ENCODE measurements at regions not wholly inside any gene's neighbourhood (a gene's known extent, or its start where the extent isn't known, plus 50 kb on each side); places are given as distances from the start of the nearest gene placed in this dataset.

DNA sequence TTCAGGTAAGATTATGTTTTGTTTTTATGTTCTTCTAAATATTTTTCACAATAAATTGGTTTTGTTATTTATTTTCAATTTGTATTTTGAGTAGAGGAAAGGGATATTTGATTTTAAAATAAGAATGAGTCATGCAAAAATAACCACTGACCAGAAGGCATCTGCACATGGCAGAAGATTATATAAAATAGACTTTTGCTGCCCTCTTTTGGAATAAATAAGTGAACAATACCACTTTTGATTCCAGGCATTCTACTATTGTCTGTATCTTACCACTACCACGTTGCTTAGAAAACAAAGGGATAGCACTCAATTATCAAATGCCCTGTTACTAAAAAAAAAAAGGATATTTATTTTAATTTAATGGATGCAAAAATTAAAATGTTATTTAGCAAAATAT lies 227.3 kb upstream of the ITGA1 start:
- Mint-ChIP-seq H3K27me3 (peaks cover 11% of the 10 kb centered on the region), H3K4me1 (no peaks in the 10 kb centered on the region), H3K4me3 (no peak overlapping the region), H3K27ac (no peak overlapping the region), H3K36me3 (no peaks in the 10 kb centered on the region), H3K9me3 (no peaks in the 10 kb centered on the region)
- POLR2A ChIA-PET: no interaction called here
- no peak for ATAC-seq (ENCODE audit: low read depth)
- no peak for DNase-seq

- Mint-ChIP-seq H3K4me1 (no peaks in the 10 kb centered on the region), H3K27me3 (peaks cover 11% of the 10 kb centered on the region), H3K27ac (no peak overlapping the region), H3K9me3 (no peaks in the 10 kb centered on the region), H3K4me3 (no peak overlapping the region), H3K36me3 (no peaks in the 10 kb centered on the region)
- POLR2A ChIA-PET: no interaction called here
- DNase-seq (no peak), ATAC-seq (ENCODE audit: low read depth) (no peak)
Observed at GRCh38 chr5:52562473-52562872, 225.2 kb upstream of the ITGA1 start.

GRCh38 chr5:52564587-52564986 lies 223.1 kb upstream of the ITGA1 start:
- Mint-ChIP-seq H3K9me3 (no peaks in the 10 kb centered on the region), H3K27ac (no peak overlapping the region), H3K27me3 (peaks cover 7% of the 10 kb centered on the region), H3K4me3 (no peak overlapping the region), H3K4me1 (no peaks in the 10 kb centered on the region), H3K36me3 (no peaks in the 10 kb centered on the region)
- POLR2A ChIA-PET: no interaction called here
- no peak for DNase-seq
- no peak for ATAC-seq (ENCODE audit: low read depth)

DNA sequence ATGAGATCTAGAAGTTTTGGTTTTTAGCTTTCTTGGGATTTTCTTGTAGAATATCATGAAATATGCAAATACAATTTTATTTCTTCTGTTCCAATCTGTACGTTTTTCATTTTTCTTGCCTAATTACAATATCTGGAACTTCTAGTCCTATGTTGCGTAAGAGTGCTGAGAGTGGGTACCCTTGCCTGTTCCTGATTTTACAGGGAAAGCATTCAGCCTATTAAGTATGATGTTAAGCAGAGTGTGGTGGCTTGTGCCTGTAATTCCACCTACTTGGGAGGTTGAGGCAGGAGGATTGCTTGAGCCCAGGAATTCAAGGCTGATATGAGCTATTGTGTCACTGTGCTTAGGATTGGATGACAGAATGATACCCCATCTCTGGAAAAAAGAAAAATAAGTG lies 210.2 kb upstream of the ITGA1 start:
- DNase-seq (no peak), ATAC-seq (ENCODE audit: low read depth) (no peak)
- Mint-ChIP-seq H3K9me3 (no peaks in the 10 kb centered on the region), H3K27ac (no peak overlapping the region), H3K4me1 (no peaks in the 10 kb centered on the region), H3K36me3 (no peaks in the 10 kb centered on the region), H3K27me3 (peaks cover 5% of the 10 kb centered on the region), H3K4me3 (no peak overlapping the region)
- POLR2A ChIA-PET: no interaction called here

GRCh38 chr5:52579391-52579790 lies 208.3 kb upstream of the ITGA1 start:
- Mint-ChIP-seq H3K27me3 (peaks cover 3% of the 10 kb centered on the region), H3K27ac (no peak overlapping the region), H3K9me3 (no peaks in the 10 kb centered on the region), H3K4me1 (no peaks in the 10 kb centered on the region), H3K36me3 (no peaks in the 10 kb centered on the region), H3K4me3 (no peak overlapping the region)
- DNase-seq (no peak), ATAC-seq (ENCODE audit: low read depth) (no peak)
- POLR2A ChIA-PET: no interaction called here

DNA sequence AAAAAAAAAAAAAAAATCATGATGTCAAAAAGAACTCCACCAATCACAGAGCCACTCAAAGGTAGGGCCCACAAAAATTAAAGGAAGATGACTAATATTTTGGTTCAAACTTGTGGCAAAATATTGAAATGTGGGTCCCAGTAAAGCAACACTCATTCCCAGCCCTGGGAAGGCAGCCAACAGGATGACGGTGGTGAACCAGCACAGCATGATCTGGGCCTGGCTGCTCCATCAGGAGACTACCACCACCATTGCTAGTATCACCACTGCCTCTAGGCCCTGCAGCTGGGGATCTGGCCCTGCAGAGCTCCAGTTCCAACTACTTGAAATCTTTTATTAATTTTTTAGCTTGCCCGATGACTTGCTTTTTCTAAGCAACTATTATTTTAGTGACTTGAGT lies 206.8 kb upstream of the ITGA1 start:
- H3K27ac Mint-ChIP-seq: no peak overlapping the region
- no peaks in the 10 kb centered on the region for H3K36me3 Mint-ChIP-seq
- no peak overlapping the region for H3K4me3 Mint-ChIP-seq
- no peaks in the 10 kb centered on the region for H3K4me1 Mint-ChIP-seq
- peaks cover 3% of the 10 kb centered on the region for H3K27me3 Mint-ChIP-seq
- no peaks in the 10 kb centered on the region for H3K9me3 Mint-ChIP-seq
- POLR2A ChIA-PET: no interaction called here
- ATAC-seq (ENCODE audit: low read depth) (no peak), DNase-seq (no peak)

- POLR2A ChIA-PET: no interaction called here
Observed at GRCh38 chr5:52582313-52582712, 205.4 kb upstream of the ITGA1 start.

DNA sequence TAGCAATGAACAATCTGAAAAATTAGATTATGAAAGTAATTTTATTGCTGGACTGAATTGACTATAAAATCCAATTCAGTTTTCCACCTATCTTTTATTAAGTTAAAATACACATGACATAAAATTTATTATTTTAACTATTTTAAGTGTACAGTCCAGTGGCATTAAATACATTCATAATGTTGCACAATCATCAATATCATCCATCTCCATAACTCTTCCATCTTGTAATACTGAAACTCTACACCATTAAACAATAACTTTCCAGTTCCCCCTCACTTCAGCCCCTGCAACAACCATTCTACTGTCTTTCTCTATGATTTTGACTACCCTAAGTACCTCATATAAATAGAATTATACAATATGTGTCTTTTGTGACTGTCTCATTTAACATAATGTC lies 200.6 kb upstream of the ITGA1 start:
- H3K27ac Mint-ChIP-seq: no peak overlapping the region
- H3K36me3 Mint-ChIP-seq: no peaks in the 10 kb centered on the region
- POLR2A ChIA-PET: no interaction called here
- H3K4me1 Mint-ChIP-seq: no peaks in the 10 kb centered on the region
- no peak for DNase-seq
- no peak overlapping the region for H3K4me3 Mint-ChIP-seq
- no peak for ATAC-seq (ENCODE audit: low read depth)
- H3K9me3 Mint-ChIP-seq: no peaks in the 10 kb centered on the region
- peaks cover 10% of the 10 kb centered on the region for H3K27me3 Mint-ChIP-seq

More at GRCh38 chr5:52582313-52582712, 205.4 kb upstream of the ITGA1 start:
- H3K9me3 Mint-ChIP-seq: no peaks in the 10 kb centered on the region
- peaks cover 7% of the 10 kb centered on the region for H3K27me3 Mint-ChIP-seq
- DNase-seq (no peak), ATAC-seq (ENCODE audit: low read depth) (no peak)
- H3K4me3 Mint-ChIP-seq: no peak overlapping the region
- no peaks in the 10 kb centered on the region for H3K4me1 Mint-ChIP-seq
- H3K36me3 Mint-ChIP-seq: no peaks in the 10 kb centered on the region
- no peak overlapping the region for H3K27ac Mint-ChIP-seq

DNA sequence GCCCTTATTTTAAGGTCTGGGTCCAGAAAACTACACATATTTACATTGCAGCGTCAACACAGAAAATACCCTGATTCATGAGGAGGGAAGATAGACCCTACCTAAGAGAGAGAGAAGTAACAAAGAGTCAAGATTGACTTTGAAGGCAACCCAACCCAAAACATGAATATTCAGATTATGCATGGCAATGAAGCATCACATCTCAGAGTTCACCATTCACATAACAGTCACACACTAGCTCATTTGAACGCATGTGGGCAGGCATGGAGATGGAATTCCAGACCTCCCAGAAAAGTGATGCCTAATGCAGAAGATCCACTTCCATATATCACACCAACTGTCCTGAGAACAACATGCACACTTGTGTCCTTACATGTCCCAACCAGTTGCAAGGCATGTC lies 190.1 kb upstream of the ITGA1 start:
- Mint-ChIP-seq H3K4me3 (no peak overlapping the region), H3K9me3 (no peaks in the 10 kb centered on the region), H3K27me3 (peaks cover 4% of the 10 kb centered on the region), H3K27ac (no peak overlapping the region), H3K36me3 (no peaks in the 10 kb centered on the region), H3K4me1 (no peaks in the 10 kb centered on the region)
- DNase-seq (no peak), ATAC-seq (ENCODE audit: low read depth) (no peak)
- POLR2A ChIA-PET: no interaction called here

- DNase-seq (no peak), ATAC-seq (ENCODE audit: low read depth) (no peak)
- Mint-ChIP-seq H3K27ac (no peak overlapping the region), H3K36me3 (no peaks in the 10 kb centered on the region), H3K4me3 (no peak overlapping the region), H3K4me1 (no peaks in the 10 kb centered on the region), H3K27me3 (peaks cover 12% of the 10 kb centered on the region), H3K9me3 (no peaks in the 10 kb centered on the region)
- POLR2A ChIA-PET: no interaction called here
Observed at GRCh38 chr5:52598968-52599367, 188.7 kb upstream of the ITGA1 start.

DNA sequence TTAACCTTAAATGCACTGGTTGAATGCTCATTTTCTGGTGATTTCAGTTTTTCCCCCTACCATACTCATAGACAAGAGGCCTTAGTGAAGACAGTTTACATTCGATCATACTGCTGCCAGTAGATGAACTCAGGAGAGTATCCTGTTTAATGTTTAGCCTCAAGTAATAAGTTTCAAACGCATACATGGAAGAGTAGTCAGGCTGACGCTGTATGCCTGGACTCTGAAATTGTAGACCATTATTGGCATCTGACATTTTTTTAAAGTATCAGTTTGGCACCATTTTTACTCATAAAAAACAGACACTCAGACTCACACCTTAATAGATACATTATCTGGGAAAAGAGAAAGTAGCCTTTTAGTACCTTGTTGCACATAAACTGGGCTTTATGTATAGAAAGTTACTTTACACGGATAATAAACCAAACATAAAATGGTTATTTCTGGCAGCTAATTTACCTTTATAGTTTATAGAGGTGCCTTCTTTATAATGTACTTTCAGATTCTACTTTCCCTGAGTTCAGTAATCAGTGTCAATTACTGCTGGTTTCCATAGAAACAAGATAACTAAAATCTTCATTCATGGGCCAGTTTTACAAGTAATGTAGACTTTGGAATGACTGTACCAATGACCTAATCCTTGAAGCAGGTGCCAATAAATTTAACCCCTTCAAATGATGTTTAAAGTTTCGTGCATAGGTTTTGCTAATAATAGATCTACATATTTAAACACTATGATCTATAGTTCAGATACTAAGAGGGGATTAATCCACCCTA lies 183.8 kb upstream of the ITGA1 start:
- Mint-ChIP-seq H3K9me3 (no peaks in the 10 kb centered on the region), H3K4me3 (no peak overlapping the region), H3K36me3 (no peaks in the 10 kb centered on the region), H3K4me1 (no peaks in the 10 kb centered on the region), H3K27me3 (peaks cover 16% of the 10 kb centered on the region), H3K27ac (no peak overlapping the region)
- ATAC-seq (ENCODE audit: low read depth) (no peak), DNase-seq (no peak)
- POLR2A ChIA-PET: no interaction called here

DNA sequence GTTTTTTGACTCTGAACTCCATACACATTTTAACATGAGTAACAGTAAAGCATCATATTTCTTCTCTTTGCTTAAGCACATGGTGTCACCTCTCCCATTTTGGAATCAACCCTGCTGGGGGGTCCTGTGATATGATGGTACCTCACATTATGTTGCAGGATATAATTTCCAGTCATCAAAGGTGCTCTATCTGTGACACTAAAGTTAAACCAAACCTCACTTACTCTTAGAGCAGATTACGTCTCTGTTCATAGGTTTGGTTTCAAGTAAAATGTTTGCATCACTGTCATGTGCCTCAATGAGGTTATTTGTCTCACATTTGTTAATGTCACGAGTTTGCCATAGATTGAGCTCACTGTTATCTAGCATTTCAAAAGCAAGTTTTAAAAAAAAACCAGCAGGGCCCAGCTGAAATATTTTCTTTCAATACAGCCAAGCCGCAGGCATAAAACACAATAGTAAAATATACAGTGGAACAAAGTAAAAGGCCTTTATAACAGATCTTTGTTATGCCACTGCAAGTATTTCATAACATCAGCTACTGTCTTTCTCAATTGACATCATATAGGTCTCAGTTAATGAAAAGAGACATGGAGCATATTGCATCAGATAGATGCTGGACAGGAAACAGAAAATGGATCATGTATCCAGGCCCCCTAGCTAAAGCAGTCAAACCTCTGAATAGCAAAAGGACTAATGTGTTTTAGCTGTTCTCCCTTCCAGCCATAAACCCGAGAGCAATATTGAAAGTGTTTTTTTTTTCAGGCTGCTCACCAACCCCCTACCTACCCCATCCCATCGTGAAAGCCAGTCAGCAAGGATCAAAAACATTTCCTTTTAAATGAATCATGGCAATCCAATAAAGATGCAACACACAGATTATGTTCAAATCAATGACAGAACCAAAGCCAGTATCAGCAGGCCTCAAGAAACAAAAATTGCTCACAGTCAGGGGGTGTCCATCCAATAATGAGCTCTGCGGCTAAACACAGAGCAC lies 182.1 kb upstream of the ITGA1 start:
- no peak for ATAC-seq (ENCODE audit: low read depth)
- no peak overlapping the region for H3K27ac Mint-ChIP-seq
- H3K4me3 Mint-ChIP-seq: no peak overlapping the region
- POLR2A ChIA-PET: no interaction called here
- DNase-seq: no peak
- H3K9me3 Mint-ChIP-seq: no peaks in the 10 kb centered on the region
- H3K4me1 Mint-ChIP-seq: no peaks in the 10 kb centered on the region
- H3K36me3 Mint-ChIP-seq: no peaks in the 10 kb centered on the region
- H3K27me3 Mint-ChIP-seq: peaks cover 16% of the 10 kb centered on the region

- H3K4me3 Mint-ChIP-seq: no peak overlapping the region
- no peaks in the 10 kb centered on the region for H3K36me3 Mint-ChIP-seq
- H3K9me3 Mint-ChIP-seq: no peaks in the 10 kb centered on the region
- no peak overlapping the region for H3K27ac Mint-ChIP-seq
- H3K4me1 Mint-ChIP-seq: no peaks in the 10 kb centered on the region
- POLR2A ChIA-PET: no interaction called here
- no peak for DNase-seq
- peaks cover 13% of the 10 kb centered on the region for H3K27me3 Mint-ChIP-seq
- ATAC-seq (ENCODE audit: low read depth): no peak
Observed at GRCh38 chr5:52607227-52607824, 180.4 kb upstream of the ITGA1 start.

GRCh38 chr5:52620315-52620714 lies 167.4 kb upstream of the ITGA1 start:
- Mint-ChIP-seq H3K36me3 (no peaks in the 10 kb centered on the region), H3K27me3 (peaks cover 12% of the 10 kb centered on the region), H3K4me1 (peaks cover 3% of the 10 kb centered on the region), H3K9me3 (no peaks in the 10 kb centered on the region), H3K27ac (no peak overlapping the region), H3K4me3 (no peak overlapping the region)
- no peak for DNase-seq
- POLR2A ChIA-PET: no interaction called here
- ATAC-seq (ENCODE audit: low read depth): no peak
